ENCODE measurements at regions not wholly inside any gene's neighbourhood (a gene's known extent, or its start where the extent isn't known, plus 50 kb on each side); places are given as distances from the start of the nearest gene placed in this dataset.

DNA sequence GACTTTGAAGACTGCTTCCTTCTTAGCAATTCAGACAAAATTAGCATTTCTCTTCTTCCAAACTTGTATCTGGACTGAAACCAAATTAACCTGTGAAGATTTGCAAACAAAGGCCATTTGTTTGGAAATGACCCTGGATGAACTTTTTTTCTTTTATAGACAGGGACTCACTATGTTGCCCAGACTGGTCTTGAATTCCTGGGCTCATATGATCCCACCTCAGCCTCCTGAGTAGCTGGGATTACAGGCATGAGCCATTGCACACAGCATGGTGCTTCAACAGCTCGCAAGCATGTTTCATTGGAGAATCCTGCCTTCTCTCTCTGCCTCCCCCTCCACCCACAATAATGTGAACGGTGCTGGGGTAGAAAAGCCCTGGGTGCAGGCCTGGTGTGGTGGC, 170.2 kb downstream of the ARL4C start:
- Histone ChIP-seq H3K4me3 (no peak overlapping the region), H3K27ac (no peak overlapping the region)
- DNase-seq (ENCODE audit: low spot score) = no peak
- TF ChIP-seq, protein P1, sequence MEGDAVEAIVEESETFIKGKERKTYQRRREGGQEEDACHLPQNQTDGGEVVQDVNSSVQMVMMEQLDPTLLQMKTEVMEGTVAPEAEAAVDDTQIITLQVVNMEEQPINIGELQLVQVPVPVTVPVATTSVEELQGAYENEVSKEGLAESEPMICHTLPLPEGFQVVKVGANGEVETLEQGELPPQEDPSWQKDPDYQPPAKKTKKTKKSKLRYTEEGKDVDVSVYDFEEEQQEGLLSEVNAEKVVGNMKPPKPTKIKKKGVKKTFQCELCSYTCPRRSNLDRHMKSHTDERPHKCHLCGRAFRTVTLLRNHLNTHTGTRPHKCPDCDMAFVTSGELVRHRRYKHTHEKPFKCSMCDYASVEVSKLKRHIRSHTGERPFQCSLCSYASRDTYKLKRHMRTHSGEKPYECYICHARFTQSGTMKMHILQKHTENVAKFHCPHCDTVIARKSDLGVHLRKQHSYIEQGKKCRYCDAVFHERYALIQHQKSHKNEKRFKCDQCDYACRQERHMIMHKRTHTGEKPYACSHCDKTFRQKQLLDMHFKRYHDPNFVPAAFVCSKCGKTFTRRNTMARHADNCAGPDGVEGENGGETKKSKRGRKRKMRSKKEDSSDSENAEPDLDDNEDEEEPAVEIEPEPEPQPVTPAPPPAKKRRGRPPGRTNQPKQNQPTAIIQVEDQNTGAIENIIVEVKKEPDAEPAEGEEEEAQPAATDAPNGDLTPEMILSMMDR (IDR thresholded peaks at IDR 0.05) = no peak

DNA sequence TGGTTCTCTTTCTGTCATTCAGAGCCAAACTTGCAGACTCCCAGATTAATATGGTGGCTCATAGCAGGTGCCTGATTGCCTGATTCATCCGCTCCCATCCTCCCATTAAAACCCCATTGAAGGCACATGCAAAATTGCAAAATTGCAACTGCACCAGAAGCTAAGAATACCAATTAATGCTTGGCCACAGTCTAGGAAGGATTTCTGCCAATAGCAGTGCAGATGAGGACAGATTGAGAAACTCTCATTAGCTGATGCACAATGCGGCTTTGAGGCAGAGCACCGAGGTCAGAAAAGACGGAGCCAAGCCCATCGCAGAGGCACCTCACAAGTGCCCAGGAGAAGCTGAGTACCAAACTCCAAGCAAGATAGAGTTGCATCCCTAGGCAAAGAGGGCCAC, 172.8 kb downstream of the ARL4C start:
- TF ChIP-seq, protein P1 (IDR thresholded peaks at IDR 0.05) = no peak
- no peak for DNase-seq (ENCODE audit: low spot score)
- H3K27ac ChIP-seq = no peak overlapping the region
- no peak overlapping the region for H3K4me3 ChIP-seq

DNA sequence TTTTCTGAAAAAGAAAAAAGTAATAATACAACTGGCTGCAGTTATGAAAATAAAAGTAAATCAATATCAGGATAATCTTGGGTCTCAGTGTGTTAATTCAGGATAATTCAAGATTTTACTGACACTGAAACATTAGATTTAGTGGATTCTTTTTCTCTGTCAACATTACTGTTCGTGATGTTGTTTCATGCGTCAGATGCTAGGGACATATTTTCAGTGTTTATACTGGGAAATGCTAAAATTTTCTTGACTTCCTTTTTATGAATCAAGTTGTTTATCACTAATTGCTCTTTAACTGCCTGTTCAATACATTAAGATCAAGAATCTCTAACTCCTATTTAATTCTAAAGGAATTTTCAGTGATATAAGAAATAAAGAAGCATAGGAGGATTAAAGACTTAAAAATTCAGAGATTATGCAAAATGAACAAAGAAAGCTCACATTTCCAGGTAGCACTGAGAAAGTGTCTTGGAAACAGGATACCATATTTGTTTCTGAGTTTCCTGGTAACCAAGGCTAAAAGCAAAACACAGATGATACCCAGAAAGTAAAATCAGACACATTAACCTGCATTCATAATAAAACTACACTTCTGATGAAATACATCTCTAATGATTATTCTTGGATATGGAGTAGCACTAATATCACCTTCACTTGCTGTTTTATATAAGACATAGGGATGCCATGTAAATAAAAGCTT, 174.0 kb downstream of the ARL4C start:
- TF ChIP-seq, protein P1 (IDR thresholded peaks at IDR 0.05) = no peak
- DNase-seq (ENCODE audit: low spot score) = no peak
- H3K27ac ChIP-seq = no peak overlapping the region
- no peak overlapping the region for H3K4me3 ChIP-seq

DNA sequence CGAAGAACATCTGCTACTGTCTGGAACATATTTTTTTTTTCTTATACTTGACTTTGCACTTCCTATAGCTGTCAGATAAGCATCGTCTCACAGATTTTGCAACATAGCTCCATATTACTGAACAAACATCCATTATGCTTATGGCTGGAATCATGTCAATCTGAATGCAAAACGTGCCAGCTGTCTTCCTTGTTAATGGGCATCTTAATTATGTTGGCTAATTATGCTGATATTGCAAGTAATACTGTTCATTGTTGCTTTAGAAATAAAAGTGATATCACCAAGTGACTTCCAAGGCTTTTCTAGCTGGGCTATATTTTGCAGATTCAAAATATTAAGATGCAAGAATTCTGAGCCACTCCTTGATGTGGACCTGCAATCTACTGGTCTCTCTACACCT, 176.8 kb downstream of the ARL4C start:
- Histone ChIP-seq H3K27ac (no peak overlapping the region), H3K4me3 (no peak overlapping the region)
- TF ChIP-seq, protein P1 (IDR thresholded peaks at IDR 0.05) = no peak
- no peak for DNase-seq (ENCODE audit: low spot score)

DNA sequence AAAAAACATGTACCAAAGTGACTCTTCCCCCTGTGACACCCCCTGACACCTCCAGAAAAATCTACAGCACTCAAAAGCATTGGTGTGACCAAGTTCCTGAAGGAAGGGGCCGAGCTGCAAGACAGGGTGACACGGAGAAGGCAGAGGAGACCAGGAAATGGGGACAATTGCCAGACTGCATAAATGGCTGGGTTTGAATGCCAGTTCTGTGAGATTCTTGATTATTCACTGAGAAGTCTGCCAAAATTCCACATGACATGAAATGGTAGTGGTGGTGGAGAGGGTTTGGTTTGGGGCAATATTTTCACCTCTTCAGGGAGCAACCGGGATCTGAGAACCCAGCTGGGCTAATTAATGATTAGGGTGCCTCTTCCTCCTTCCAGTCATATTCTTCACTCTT, 178.5 kb downstream of the ARL4C start:
- DNase-seq (ENCODE audit: low spot score) = no peak
- TF ChIP-seq, protein P1 (IDR thresholded peaks at IDR 0.05) = no peak
- Histone ChIP-seq H3K4me3 (no peak overlapping the region), H3K27ac (no peak overlapping the region)

DNA sequence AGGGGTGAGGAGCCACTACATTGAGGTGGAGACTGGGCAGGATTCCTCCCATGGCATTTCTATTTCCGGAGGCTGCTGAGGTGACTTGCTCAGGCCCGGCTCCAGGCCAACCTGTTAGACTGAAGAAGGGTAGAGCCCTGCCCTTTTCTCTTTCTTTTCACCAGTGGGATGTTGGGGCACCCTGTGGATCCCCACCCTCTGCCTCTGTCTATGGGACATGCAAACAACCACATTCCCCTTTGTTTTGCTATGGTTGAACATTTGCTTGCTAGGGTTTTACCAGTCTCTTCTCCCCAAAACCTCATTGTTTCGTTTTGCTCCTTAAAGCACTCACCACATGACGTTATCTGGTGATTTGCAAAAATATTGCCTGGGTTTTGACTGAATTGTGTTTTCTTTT, 183.3 kb downstream of the ARL4C start:
- TF ChIP-seq, protein P1 (IDR thresholded peaks at IDR 0.05) = no peak
- no peak overlapping the region for H3K4me3 ChIP-seq
- DNase-seq (ENCODE audit: low spot score) = no peak
- no peak overlapping the region for H3K27ac ChIP-seq

DNA sequence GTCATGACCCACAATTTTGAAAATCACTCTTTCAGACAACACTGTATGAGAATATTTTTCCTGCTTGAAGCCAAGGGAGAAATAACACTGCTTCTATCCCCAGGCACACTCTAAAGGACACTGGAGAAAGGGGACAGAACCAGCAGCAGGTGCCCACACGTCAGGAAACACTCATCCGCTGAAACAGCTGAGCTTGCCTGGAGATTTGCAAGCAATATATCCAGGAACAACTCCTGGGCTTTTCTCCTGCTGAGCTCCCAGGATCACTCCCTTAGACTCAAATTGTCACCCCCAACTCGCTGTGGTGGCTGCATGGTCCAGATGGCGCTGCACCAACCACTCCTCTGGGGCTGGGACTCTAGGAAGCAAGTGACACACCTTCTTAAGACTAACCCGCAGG, 186.7 kb downstream of the ARL4C start:
- TF ChIP-seq, protein P1 (IDR thresholded peaks at IDR 0.05) = no peak
- Histone ChIP-seq H3K4me3 (no peak overlapping the region), H3K27ac (no peak overlapping the region)
- DNase-seq (ENCODE audit: low spot score) = no peak
